NCI-H69 (cell line): ENCODE measurements at regions not wholly inside any gene's neighbourhood (a gene's known extent, or its start where the extent isn't known, plus 50 kb on each side); places are given as distances from the start of the nearest gene placed in this dataset.

ENCODE experiments used
- DNase-seq: peaks from one replicate; lab custom pipeline; 2025; lab: John Stamatoyannopoulos, UW

GRCh38 chr14:78073028-78073427, 97.1 kb upstream of the NRXN3 start:
- peak; percentile 39 for DNase-seq

- DNase-seq, result peak; percentile 68
Observed at GRCh38 chr14:78074561-78074960, 95.6 kb upstream of the NRXN3 start.

DNA sequence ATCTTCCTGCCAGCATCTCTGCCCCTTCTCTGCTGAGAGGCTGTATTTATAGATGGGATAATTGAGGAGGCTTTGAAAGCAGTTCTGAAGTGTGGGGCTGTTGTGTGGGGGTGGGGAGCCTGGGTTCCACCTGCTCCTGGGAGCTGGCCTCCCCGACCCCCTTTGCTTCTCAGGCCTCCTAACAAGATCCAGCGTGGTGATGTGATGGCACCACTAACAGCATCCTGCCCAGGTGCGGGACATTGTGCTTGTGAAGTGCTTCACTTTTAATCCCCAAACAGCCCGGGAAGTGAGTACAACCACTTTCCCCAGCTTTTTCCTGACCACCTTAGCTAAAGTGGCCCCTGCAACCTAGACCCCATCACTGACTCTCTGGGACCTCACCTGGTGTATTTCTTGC, 95.1 kb upstream of the NRXN3 start:
- peak; percentile 71 for DNase-seq

- peak; percentile 84 for DNase-seq
Observed at GRCh38 chr14:78075555-78076277, 94.5 kb upstream of the NRXN3 start.

GRCh38 chr14:78081245-78081644, 88.9 kb upstream of the NRXN3 start:
- DNase-seq, result peak; percentile 72

GRCh38 chr14:78083837-78084236, 86.3 kb upstream of the NRXN3 start:
- no peak for DNase-seq

DNA sequence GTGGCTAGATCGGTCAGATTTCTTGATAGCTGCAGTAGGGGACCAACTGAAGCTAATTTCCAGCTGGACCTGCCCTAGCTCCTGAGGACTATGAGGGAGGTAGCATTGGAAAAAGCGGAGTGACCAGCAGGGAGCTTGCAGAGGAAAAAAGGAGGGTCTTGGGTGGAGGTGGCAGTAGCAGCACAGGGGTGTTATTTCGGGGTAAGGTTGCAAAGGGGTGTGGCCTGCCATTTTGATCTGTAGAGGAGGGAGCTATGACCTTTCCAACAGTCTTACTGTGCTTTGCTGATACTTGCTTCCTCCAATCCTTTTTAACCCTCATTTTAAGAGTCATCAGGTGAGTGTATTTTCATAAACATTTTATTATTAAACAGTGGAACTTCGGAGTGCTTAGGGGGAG, 83.8 kb upstream of the NRXN3 start:
- DNase-seq, result no peak

DNA sequence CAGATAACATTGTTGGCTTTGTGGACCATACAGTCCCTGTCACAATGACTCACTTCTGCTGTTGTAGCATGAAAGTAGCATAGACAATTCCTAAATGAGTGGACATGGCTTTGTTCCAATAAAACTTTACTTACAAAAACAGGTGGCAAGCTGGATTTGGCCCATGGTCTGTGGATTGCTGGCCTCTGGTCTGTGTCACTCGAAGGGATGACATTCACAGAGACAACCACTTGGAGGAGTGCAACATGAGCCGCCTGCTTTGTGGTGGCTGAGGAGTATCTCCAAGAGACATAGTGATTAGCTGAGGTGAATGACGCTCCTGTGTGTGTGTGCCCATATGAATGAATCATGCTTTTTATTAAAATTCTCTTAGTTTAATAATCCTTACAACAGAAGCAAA, 81.3 kb upstream of the NRXN3 start:
- DNase-seq, result peak; percentile 27

- no peak for DNase-seq
Observed at GRCh38 chr14:78090864-78091263, 79.3 kb upstream of the NRXN3 start.

- no peak for DNase-seq
Observed at GRCh38 chr14:78091361-78091760, 78.8 kb upstream of the NRXN3 start.

GRCh38 chr14:78092040-78092439, 78.1 kb upstream of the NRXN3 start:
- peak; percentile 28 for DNase-seq

DNA sequence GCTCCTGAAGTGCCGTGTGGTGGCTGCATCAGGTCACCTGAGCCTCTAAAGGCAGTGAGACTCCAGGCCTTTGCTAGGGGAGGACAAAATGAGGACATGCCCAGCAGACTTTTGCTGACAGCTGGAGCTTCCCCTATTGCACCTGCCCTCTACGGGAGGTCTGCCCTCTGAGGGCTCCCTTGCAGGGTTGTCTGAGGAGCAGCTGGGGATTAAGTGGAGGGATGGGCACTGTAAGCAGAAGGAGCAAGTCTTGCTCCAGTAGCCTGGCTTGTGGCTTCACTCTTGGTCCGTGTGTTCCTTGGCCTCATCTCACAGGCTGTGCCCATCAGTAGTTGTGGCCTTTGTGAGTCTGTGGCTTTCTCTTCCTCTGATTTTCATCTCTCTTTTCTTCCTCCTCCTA, 66.9 kb upstream of the NRXN3 start:
- DNase-seq, result peak; percentile 92

- DNase-seq, result peak; percentile 68
Observed at GRCh38 chr14:78104160-78104559, 66.0 kb upstream of the NRXN3 start.

DNA sequence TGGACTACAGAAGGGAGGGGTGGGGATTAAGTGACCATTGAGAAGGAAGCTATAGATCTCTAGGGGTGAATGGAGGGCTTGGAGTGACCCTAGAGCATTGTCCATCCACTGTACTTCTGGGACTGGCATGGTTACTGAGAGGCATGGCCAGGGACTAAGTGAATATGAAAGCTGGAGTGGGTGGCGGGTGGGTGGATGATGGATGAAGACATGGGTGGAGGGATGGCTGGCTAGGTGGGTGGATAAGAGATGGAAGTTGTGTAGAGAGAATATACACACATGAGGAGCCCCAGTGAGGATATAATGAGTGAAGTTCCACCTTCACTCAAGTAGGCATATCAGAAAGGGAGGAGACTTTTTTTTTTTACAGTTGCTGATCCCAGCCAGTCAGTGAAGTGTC, 65.5 kb upstream of the NRXN3 start:
- DNase-seq, result no peak

DNA sequence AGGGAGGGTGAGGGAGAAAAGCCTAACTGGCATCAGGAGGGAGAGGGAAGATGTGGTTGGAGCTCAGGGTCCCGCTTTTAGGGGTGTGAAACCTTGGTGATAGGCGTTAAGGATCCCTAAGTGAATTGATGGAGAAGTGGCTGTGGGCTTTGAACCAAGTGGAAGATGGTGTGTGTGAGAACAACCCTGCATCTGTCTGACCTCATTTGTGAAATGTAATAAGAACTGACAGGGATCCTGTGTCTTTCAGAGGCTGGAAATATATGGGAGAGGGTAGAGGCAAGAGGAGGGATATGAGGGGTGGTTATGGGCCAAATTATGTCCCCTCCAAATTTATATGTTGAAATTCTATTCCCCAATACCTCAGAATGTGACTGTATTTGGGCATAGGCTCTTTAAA, 63.8 kb upstream of the NRXN3 start:
- DNase-seq, result no peak

DNA sequence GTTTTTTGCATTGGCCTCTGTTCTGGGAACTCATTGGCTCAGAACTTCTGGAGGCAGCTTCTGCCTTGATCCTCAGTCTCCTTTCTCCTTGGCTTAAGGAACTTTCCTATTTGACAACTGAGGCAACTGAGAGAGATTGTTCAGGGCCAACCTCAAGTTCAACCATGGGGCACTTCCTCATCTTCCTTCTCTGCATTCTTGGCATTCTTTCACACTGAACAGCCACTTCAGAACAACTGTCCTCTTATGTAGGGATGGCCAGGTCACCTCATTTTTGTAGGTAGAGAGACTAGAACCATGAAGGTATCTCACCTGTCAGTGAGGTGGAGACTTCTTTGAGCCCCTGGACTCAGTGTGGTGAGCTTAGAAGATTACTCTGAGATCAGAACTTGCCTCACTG, 63.0 kb upstream of the NRXN3 start:
- DNase-seq, result no peak

- DNase-seq, result no peak
Observed at GRCh38 chr14:78119440-78119839, 50.7 kb upstream of the NRXN3 start.
